GM21786 (cell line): ENCODE measurements at regions not wholly inside any gene's neighbourhood (a gene's known extent, or its start where the extent isn't known, plus 50 kb on each side); places are given as distances from the start of the nearest gene placed in this dataset.
"Not testable (repeated sequence)": the region's sequence is repeated elsewhere in the genome, so short reads cannot be mapped to it uniquely, and the experiment has no call there.

Experiments used
- ATAC-seq: cut with Tn5 transposase; IDR thresholded peaks from one replicate; pipeline ENCODE4 v1.9.1; 2021; ENCODE audit not compliant: unreplicated experiment

GRCh38 chr2:146403546-146404160, 1441.2 kb upstream of the ACVR2A start:
- ATAC-seq = not testable (repeated sequence)

GRCh38 chr2:146392631-146393030, 1452.2 kb upstream of the ACVR2A start:
- ATAC-seq = no peak

- ATAC-seq = no peak
Observed at GRCh38 chr2:146392186-146392585, 1452.6 kb upstream of the ACVR2A start.

DNA sequence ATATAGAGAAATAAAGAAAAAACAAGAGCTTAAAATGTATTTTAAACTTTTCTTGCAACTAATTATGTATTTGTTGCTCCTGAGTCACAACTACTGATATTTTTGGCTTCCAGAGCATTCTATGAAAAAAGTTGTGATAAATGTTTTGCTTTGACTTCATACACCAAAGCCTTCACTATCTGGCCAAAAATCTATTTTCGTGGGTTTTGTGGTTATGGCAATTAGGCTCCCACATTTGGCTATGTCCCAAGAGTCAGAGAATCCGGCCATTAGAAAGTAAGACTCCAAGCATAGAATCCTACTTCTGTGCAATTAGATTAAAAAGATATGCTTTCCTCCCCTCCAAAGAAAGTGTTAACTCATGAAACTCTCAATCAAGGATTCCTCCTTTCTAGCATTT, 1456.1 kb upstream of the ACVR2A start:
- ATAC-seq = no peak

GRCh38 chr2:146386096-146386495, 1458.7 kb upstream of the ACVR2A start:
- ATAC-seq = no peak

DNA sequence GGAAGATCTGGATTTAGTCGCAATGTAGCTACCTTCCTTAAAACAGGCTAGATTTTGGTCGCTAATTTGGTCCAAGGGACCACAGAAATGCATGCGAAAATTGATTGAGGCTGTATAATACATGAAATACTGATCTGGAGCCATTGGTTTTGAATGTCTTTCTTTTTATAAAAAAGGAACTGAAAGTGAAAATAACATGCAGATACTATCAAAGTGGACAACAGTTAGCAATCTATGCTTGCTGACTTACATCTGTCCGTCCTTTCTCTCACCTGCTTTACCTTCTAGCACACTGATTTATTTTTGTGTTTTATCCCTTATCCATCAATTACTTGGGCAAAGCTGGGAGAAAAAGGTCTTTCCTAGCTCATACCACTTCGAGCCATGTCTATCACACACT, 1459.8 kb upstream of the ACVR2A start:
- ATAC-seq = no peak

DNA sequence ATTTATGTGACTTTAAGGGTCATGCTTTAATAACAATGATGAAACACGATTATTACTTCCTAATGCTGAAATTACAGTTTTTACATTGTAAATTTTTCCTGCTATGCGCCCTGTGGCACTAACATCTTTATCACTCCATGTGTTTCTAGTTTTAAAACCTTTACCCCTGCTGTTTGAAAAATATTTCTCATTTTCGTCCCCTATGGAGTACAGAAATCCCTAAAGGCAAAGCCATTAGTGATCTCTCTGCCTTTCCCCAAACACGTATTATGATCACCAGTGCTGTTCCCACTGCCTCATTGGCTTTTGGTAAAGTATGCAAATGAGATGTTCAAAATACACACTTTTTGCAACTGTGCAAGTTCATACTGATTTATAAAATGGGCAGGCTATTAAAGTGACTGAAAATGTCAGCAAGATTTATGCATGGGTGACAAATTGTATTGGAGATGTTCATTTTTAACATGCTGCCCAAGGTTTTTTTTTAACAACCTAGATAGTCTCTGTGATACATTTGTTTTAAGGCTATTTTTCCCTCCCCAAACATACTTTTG, 1468.2 kb upstream of the ACVR2A start:
- ATAC-seq = no peak

GRCh38 chr2:146374505-146374904, 1470.3 kb upstream of the ACVR2A start:
- no peak for ATAC-seq

DNA sequence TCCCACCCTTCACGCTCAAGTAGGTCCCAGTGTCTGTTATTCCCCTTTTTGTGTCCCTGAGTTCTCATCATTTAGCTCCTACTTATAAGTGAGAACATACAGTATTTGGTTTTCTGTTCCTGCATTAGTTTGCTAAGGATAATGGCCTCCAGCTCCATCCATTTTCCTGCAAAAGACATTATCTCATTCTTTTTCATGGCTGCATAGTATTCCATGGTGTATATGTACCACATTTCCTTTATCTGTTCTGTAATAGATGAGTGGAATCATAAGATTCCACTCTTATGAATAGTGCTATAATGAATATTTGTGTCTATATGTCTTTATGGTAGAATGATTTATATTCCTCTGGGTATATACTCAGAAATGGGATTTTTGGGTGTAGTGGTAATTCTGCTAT, 1473.5 kb upstream of the ACVR2A start:
- ATAC-seq = not testable (repeated sequence)

GRCh38 chr2:146370826-146371225, 1474.0 kb upstream of the ACVR2A start:
- ATAC-seq = no peak

- ATAC-seq = no peak
Observed at GRCh38 chr2:146366276-146366675, 1478.6 kb upstream of the ACVR2A start.

DNA sequence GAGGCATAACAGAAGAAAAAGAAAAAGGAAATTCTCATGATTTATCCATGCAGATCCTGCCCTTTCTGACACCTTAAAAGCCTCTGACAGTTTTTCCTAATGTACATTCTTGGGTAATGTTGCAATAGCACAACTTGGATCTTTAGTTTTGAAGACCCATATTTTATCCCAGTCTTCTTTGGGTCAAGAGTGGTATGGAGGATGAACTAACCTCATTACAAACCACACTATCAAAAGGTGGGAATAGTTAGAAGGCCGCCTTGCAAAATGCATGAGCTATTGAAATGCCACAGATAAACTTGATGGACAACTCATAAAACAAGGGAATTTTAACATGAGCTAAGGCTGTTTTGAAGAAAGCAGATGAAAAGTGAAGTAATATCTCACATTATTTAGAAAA, 1479.8 kb upstream of the ACVR2A start:
- no peak for ATAC-seq

GRCh38 chr2:146363731-146364130, 1481.1 kb upstream of the ACVR2A start:
- no peak for ATAC-seq

GRCh38 chr2:146351689-146352088, 1493.1 kb upstream of the ACVR2A start:
- ATAC-seq = no peak

DNA sequence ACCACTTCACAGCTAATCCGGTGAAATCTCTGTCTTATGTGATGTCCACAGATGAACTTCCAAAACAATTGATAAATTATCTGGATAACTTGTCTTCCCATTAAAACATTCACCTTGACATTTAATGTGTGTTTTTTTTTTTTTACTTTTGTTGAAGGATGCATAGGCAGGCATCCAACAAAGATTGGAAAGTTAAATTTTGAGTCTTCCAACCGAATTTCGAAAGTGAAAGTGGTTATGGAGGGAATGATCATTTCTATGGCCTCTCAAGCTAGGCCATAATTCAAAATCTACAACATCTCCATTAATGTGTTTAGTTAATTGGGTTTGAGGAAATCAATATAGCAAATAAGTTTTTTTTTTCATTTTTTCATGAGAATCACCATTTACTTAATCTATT, 1495.5 kb upstream of the ACVR2A start:
- ATAC-seq = no peak

DNA sequence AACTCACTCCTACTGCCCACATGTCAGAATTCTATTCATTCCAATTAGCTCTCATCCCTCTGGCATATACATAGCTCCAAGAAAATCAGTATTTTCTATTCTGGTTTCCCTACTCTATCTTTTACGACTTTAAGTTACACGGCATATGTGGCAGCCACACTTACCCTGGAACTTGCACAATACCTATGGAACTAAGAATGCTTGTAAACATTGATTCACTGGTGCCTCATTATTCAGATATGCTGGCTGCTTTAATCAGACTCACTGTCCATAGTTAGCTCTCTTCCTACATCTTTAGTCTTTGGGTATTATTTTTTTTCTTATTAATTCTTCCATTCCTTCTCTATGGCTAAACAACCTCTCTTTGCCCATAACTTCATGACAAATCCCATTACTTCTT, 1519.9 kb upstream of the ACVR2A start:
- ATAC-seq = no peak

DNA sequence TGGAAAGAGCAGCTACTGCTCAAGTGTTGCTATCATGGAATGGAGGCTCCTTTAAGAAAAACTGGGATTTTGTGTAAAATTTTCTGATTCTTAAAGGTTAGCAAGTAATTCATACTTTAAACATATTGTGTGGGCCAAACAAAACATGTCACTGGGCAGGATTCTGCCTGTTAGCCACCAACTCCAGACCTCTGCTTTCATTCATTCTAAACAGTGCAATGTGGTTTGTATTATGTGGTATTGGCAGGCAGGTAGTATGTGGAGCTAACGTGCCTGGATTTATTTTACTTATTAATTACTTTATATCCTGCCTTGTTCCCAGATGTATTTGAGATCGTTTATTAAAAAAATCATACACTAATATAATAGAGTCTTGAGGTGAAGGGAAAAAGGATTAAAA, 1521.3 kb upstream of the ACVR2A start:
- ATAC-seq = no peak

DNA sequence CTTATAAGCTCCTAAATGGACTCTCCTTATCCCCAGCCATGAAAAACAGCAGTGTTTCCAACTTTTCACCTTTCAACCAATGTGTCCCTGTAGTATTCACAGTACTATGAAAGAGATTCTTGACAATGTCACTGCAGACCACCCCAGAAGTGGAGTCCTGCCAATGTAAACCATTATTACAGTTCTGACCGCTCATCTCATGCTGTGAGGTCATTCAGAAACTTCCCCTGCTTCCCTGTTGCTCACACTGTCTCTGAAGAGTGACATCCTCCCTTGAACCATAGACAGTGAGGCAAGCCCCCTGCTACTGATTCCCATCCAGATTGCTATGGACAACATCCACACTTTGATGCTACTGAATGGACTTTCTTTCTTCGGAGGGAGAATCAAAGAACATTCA, 1523.7 kb upstream of the ACVR2A start:
- ATAC-seq = no peak

DNA sequence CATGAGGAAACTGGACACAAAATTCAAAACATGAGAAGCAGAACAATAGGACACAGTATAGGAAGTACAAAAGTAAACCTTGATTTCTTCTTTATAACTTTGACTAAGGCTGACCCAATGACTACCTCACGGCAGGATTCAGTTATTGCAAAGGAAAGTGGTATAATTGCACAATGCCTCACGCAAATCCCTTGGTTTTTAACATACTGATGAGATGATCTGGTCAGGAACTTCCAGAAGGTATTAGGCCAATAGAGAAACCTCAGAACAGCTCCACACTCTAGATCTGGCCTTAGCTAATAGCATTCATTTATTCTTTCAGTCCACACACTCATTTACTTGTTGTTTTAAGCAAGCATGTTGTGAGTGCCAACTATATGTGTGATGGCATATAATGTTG, 1526.9 kb upstream of the ACVR2A start:
- ATAC-seq = no peak

DNA sequence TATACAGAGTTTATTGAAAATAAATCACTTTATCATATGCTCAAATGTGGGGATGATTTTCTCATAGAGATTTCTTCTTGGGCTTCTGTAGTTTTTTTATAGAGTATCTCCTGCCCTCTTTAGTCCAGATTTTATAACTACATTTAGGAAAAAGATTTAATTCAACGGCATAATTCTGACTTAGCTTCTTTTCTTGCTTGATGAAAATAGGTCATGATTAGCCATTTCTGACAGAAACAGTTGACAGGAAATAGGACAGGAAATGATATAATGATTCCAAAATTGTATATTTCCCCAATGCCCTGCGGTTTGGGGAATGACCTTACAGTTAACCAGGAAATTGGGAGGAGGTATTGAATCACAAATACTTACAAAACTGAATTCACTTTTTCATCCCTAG, 1531.9 kb upstream of the ACVR2A start:
- no peak for ATAC-seq

GRCh38 chr2:146305164-146305563, 1539.7 kb upstream of the ACVR2A start:
- no peak for ATAC-seq

GRCh38 chr2:146301287-146301686, 1543.5 kb upstream of the ACVR2A start:
- ATAC-seq = no peak

DNA sequence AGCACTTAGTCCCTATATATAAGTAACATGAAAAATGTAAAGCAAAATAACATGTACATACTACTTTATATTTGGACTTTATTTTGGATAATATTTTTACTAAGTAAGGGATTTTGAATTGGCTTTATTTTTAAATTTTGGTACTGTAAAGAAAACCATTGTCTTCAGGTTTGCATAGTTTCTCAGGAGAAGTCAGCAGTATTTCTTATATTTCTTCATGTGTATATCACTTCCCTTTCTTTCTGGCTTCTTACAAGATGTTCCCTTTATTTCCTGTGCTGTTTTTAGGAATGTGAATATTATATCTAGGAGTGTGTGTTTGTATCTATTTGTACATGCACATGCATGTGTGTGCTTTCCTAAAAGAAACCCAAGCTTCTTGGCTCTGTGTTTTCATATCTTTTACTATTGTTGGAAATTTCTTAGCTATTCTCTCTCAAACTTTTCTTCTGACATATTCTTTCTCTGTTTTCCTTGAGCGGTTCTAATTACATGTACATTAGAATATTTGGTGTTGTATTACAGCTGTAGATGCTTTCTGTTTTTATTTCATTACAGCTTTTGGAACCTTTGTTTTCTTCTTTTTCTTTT, 1549.7 kb upstream of the ACVR2A start:
- ATAC-seq = no peak
